GM23338 (cell line): ENCODE measurements at regions not wholly inside any gene's neighbourhood (a gene's known extent, or its start where the extent isn't known, plus 50 kb on each side); places are given as distances from the start of the nearest gene placed in this dataset.

Experiments
- ATAC-seq: fragments of 200-7000 bp; cut with Tn5 transposase; 3 replicates; pipeline ENCODE4 v1.9.1; 2020
- DNase-seq: peaks from one replicate; pipeline ENCODE4 v3.0.0-alpha.2; 2015; ENCODE audit warnings: low spot score
- H2AFZ ChIP-seq: fragments of 200-600 bp; sonication (generic); 2 replicates; pipeline ENCODE4 v1.8.0; 2016; ENCODE audit warnings: antibody characterized with exemption, mild to moderate bottlenecking, moderate library complexity
- H3F3A ChIP-seq: fragments of 200-600 bp; sonication (generic); replicated peaks from 2 replicates; pipeline ENCODE4 v1.8.0; 2017; ENCODE audit warnings: antibody characterized with exemption, mixed run types, low read depth
- H3K27ac ChIP-seq: fragments of 200-600 bp; sonication (generic); 2 replicates; pipeline ENCODE4 v1.6.1; 2016; ENCODE audit warnings: low read depth
- H3K27me3 ChIP-seq: fragments of 200-600 bp; sonication (generic); 2 replicates; pipeline ENCODE4 v1.8.0; 2016; ENCODE audit warnings: mild to moderate bottlenecking, mixed run types, moderate library complexity; ENCODE audit not compliant: insufficient read depth
- H3K36me3 ChIP-seq: fragments of 200-600 bp; sonication (generic); 2 replicates; pipeline ENCODE4 v1.8.0; 2016; ENCODE audit warnings: mild to moderate bottlenecking; ENCODE audit not compliant: insufficient read depth
- H3K4me1 ChIP-seq: fragments of 200-600 bp; sonication (generic); 2 replicates; pipeline ENCODE4 v1.8.0; 2016; ENCODE audit warnings: mild to moderate bottlenecking, moderate library complexity; ENCODE audit not compliant: insufficient read depth
- H3K4me2 ChIP-seq: fragments of 200-600 bp; sonication (generic); 2 replicates; pipeline ENCODE4 v1.7.1; 2017; ENCODE audit warnings: mixed run types
- H3K4me3 ChIP-seq: fragments of 200-600 bp; sonication (generic); 2 replicates; pipeline ENCODE4 v1.6.1; 2016; ENCODE audit warnings: mixed run types
- H3K79me2 ChIP-seq: fragments of 200-600 bp; sonication (generic); replicated peaks from 2 replicates; pipeline ENCODE4 v1.8.0; 2017; ENCODE audit warnings: mild to moderate bottlenecking; ENCODE audit not compliant: insufficient read depth
- H3K9me2 ChIP-seq: fragments of 200-600 bp; sonication (generic); 2 replicates; pipeline ENCODE4 v1.8.0; 2017; ENCODE audit not compliant: insufficient read depth
- H4K20me1 ChIP-seq: fragments of 200-600 bp; sonication (generic); replicated peaks from 2 replicates; pipeline ENCODE4 v1.8.0; 2017; ENCODE audit warnings: mild to moderate bottlenecking; ENCODE audit not compliant: insufficient read depth
- H3K27ac Mint-ChIP-seq: 2 replicates; pipeline ENCODE4 v1.8.0; 2020; ENCODE audit warnings: inconsistent platforms, mild to moderate bottlenecking, moderate library complexity, mixed read lengths
- H3K27me3 Mint-ChIP-seq: 3 replicates; pipeline ENCODE4 v1.8.0; 2022; ENCODE audit warnings: low read depth, mild to moderate bottlenecking, moderate library complexity, mixed read lengths, inconsistent platforms; ENCODE audit not compliant: insufficient read depth, poor library complexity
- H3K36me3 Mint-ChIP-seq: 3 replicates; pipeline ENCODE4 v1.8.0; 2021; ENCODE audit warnings: low read depth, mild to moderate bottlenecking, inconsistent platforms, moderate library complexity, mixed read lengths
- H3K4me1 Mint-ChIP-seq: 3 replicates; pipeline ENCODE4 v1.8.0; 2020; ENCODE audit warnings: mild to moderate bottlenecking, inconsistent platforms, mixed read lengths
- H3K4me3 Mint-ChIP-seq: 3 replicates; pipeline ENCODE4 v1.8.0; 2021; ENCODE audit warnings: moderate library complexity, mild to moderate bottlenecking, inconsistent platforms, mixed read lengths
- H3K9me3 Mint-ChIP-seq: 3 replicates; pipeline ENCODE4 v1.8.0; 2020; ENCODE audit warnings: moderate library complexity, mild to moderate bottlenecking, inconsistent platforms, mixed read lengths
- CREB1 ChIP-seq: fragments of 250-450 bp; sonication (Bioruptor Pico); IDR thresholded peaks from 2 replicates; pipeline ENCODE4 v1.5.0; 2020; ENCODE audit warnings: low read depth, mild to moderate bottlenecking, moderate library complexity
- EZH2 ChIP-seq: fragments of 200-600 bp; sonication (generic); IDR thresholded peaks from one replicate; pipeline ENCODE4 v1.8.0; 2017; ENCODE audit warnings: antibody characterized with exemption, mild to moderate bottlenecking, low read depth; ENCODE audit not compliant: unreplicated experiment
- EZH2phosphoT487 ChIP-seq: fragments of 200-600 bp; sonication (generic); IDR thresholded peaks from one replicate; pipeline ENCODE4 v1.8.1; 2018; ENCODE audit warnings: antibody characterized with exemption; ENCODE audit not compliant: unreplicated experiment
- JUNB ChIP-seq: IDR thresholded peaks from one replicate; pipeline ENCODE4 v1.6.1; 2016; ENCODE audit warnings: antibody characterized with exemption; ENCODE audit not compliant: unreplicated experiment
- NANOG ChIP-seq: IDR thresholded peaks from 2 replicates; pipeline ENCODE4 v1.6.1; 2016; ENCODE audit warnings: antibody characterized with exemption, borderline replicate concordance
- POLR2AphosphoS5 ChIP-seq: IDR thresholded peaks from 2 replicates; pipeline ENCODE4 v1.6.1; 2016; ENCODE audit warnings: antibody characterized with exemption, low read depth
- STAT1 ChIP-seq: IDR thresholded peaks from one replicate; pipeline ENCODE4 v1.6.1; 2016; ENCODE audit warnings: antibody characterized with exemption; ENCODE audit not compliant: unreplicated experiment
- ZNF114 ChIP-seq: fragments of 250-450 bp; sonication (Bioruptor Pico); IDR thresholded peaks from 2 replicates; pipeline ENCODE4 v1.5.0; 2020; ENCODE audit warnings: mild to moderate bottlenecking, moderate library complexity
- ZNF331 ChIP-seq: fragments of 250-450 bp; sonication (Bioruptor Pico); IDR thresholded peaks from 2 replicates; pipeline ENCODE4 v1.5.0; 2020; ENCODE audit warnings: low read depth, mild to moderate bottlenecking, moderate library complexity
- TF ChIP-seq, protein P1 (sequence below): IDR thresholded peaks from 2 replicates; pipeline ENCODE4 v1.6.1; 2016; ENCODE audit warnings: antibody characterized with exemption
- TF ChIP-seq, protein P2 (sequence below): fragments of 250-450 bp; sonication (Bioruptor Pico); IDR thresholded peaks from 2 replicates; pipeline ENCODE4 v1.5.0; 2020; ENCODE audit warnings: mild to moderate bottlenecking, moderate library complexity
- TF ChIP-seq, protein P3 (sequence below): IDR thresholded peaks from one replicate; pipeline ENCODE4 v1.6.1; 2018; ENCODE audit warnings: antibody characterized with exemption; ENCODE audit not compliant: unreplicated experiment

DNA sequence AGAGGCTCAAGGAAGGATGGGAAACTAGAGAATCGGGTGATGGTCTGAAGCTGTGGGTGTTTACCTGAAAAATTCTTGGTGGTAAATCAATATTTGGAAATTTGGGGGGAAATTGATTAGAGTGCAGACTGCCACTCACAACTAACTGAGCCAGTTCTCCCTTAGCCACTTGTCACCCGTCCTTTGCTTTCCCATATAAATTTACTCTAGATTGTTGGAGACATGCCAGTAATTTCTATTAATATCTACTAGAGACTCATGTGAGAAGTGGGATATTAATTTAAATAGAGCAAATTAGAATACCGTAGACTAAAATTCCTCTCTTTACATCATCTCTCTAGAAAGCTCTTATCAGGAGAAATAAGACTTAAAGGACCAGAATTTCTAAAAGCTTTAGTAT lies 471.3 kb upstream of the DAB2 start:
- no peak overlapping the region for H3K27ac ChIP-seq
- DNase-seq, result no peak
- H2AFZ ChIP-seq, result no peak overlapping the region
- H3K27me3 Mint-ChIP-seq, result no peaks in the 10 kb centered on the region
- no peak overlapping the region; the same call in 1 of the 2 replicates for H3K27ac Mint-ChIP-seq
- TF ChIP-seq EZH2phosphoT487, result no peak
- TF ChIP-seq JUNB, result no peak
- no peak for TF ChIP-seq POLR2AphosphoS5
- no peak for TF ChIP-seq NANOG
- no peak for TF ChIP-seq STAT1
- TF ChIP-seq, protein P1, sequence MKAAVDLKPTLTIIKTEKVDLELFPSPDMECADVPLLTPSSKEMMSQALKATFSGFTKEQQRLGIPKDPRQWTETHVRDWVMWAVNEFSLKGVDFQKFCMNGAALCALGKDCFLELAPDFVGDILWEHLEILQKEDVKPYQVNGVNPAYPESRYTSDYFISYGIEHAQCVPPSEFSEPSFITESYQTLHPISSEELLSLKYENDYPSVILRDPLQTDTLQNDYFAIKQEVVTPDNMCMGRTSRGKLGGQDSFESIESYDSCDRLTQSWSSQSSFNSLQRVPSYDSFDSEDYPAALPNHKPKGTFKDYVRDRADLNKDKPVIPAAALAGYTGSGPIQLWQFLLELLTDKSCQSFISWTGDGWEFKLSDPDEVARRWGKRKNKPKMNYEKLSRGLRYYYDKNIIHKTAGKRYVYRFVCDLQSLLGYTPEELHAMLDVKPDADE, result no peak
- no peak for ATAC-seq
- H3K36me3 Mint-ChIP-seq, result no peaks in the 10 kb centered on the region
- H3K9me2 ChIP-seq, result 0 out of 2 replicates have a peak, but pooled peaks cover 6% of the 10 kb centered on the region
- no peak overlapping the region for H3K4me3 ChIP-seq
- H3K79me2 ChIP-seq, result no peaks in the 10 kb centered on the region
- no peaks in the 10 kb centered on the region for H4K20me1 ChIP-seq
- no peaks in the 10 kb centered on the region; the same call in 2 of the 3 replicates for H3K9me3 Mint-ChIP-seq
- no peaks in the 10 kb centered on the region for H3F3A ChIP-seq
- H3K4me1 Mint-ChIP-seq, result peaks cover 3% of the 10 kb centered on the region; the same call in 2 of the 3 replicates
- H3K4me2 ChIP-seq, result no peak overlapping the region
- no peaks in the 10 kb centered on the region for H3K36me3 ChIP-seq
- no peaks in the 10 kb centered on the region for H3K27me3 ChIP-seq
- H3K4me3 Mint-ChIP-seq, result no peak overlapping the region
- no peaks in the 10 kb centered on the region for H3K4me1 ChIP-seq

DNA sequence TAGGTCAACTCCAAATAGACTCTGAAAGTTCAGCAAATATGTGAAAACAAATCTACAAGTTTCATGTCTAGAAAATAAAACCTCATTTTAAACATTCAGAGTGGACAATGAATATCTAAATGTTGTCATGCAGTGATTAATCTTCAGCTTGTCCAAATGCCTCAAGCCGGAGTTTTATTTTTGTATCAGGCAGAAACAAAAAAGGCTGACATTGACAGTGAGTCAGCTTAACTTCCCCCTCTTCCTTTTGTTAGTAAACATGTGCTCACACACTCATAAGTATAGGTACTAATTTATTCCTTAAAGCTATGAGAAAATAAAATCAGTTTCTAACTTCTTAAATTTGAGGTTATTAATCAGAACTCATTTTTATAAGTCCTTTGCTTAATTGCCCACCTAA lies 467.9 kb upstream of the DAB2 start:
- H3K9me2 ChIP-seq, result no peaks in the 10 kb centered on the region
- H3K27me3 Mint-ChIP-seq, result no peaks in the 10 kb centered on the region
- no peak overlapping the region for H3K27ac ChIP-seq
- no peaks in the 10 kb centered on the region for H3K36me3 ChIP-seq
- H4K20me1 ChIP-seq, result no peaks in the 10 kb centered on the region
- no peak for DNase-seq
- no peaks in the 10 kb centered on the region for H3K36me3 Mint-ChIP-seq
- H3K9me3 Mint-ChIP-seq, result no peaks in the 10 kb centered on the region; the same call in 2 of the 3 replicates
- H3K4me3 ChIP-seq, result no peak overlapping the region
- H3K4me2 ChIP-seq, result no peak overlapping the region
- H3K4me1 Mint-ChIP-seq, result no peaks in the 10 kb centered on the region
- H3K27ac Mint-ChIP-seq, result peak overlapping the region; percentile 65; the same call in 1 of the 2 replicates
- H3K79me2 ChIP-seq, result no peaks in the 10 kb centered on the region
- H3K27me3 ChIP-seq, result no peaks in the 10 kb centered on the region
- no peak overlapping the region; the same call in 1 of the 2 replicates for H2AFZ ChIP-seq
- H3F3A ChIP-seq, result no peaks in the 10 kb centered on the region
- H3K4me1 ChIP-seq, result no peaks in the 10 kb centered on the region
- H3K4me3 Mint-ChIP-seq, result no peak overlapping the region
- ATAC-seq, result no peak
- TF ChIP-seq NANOG (no peak), STAT1 (no peak), JUNB (no peak), CREB1 (CRISPR knock-in tag) (no peak), ZNF114 (CRISPR knock-in tag) (no peak), POLR2AphosphoS5 (no peak), EZH2 (no peak), ZNF331 (no peak), EZH2phosphoT487 (no peak)
- TF ChIP-seq, protein P2, sequence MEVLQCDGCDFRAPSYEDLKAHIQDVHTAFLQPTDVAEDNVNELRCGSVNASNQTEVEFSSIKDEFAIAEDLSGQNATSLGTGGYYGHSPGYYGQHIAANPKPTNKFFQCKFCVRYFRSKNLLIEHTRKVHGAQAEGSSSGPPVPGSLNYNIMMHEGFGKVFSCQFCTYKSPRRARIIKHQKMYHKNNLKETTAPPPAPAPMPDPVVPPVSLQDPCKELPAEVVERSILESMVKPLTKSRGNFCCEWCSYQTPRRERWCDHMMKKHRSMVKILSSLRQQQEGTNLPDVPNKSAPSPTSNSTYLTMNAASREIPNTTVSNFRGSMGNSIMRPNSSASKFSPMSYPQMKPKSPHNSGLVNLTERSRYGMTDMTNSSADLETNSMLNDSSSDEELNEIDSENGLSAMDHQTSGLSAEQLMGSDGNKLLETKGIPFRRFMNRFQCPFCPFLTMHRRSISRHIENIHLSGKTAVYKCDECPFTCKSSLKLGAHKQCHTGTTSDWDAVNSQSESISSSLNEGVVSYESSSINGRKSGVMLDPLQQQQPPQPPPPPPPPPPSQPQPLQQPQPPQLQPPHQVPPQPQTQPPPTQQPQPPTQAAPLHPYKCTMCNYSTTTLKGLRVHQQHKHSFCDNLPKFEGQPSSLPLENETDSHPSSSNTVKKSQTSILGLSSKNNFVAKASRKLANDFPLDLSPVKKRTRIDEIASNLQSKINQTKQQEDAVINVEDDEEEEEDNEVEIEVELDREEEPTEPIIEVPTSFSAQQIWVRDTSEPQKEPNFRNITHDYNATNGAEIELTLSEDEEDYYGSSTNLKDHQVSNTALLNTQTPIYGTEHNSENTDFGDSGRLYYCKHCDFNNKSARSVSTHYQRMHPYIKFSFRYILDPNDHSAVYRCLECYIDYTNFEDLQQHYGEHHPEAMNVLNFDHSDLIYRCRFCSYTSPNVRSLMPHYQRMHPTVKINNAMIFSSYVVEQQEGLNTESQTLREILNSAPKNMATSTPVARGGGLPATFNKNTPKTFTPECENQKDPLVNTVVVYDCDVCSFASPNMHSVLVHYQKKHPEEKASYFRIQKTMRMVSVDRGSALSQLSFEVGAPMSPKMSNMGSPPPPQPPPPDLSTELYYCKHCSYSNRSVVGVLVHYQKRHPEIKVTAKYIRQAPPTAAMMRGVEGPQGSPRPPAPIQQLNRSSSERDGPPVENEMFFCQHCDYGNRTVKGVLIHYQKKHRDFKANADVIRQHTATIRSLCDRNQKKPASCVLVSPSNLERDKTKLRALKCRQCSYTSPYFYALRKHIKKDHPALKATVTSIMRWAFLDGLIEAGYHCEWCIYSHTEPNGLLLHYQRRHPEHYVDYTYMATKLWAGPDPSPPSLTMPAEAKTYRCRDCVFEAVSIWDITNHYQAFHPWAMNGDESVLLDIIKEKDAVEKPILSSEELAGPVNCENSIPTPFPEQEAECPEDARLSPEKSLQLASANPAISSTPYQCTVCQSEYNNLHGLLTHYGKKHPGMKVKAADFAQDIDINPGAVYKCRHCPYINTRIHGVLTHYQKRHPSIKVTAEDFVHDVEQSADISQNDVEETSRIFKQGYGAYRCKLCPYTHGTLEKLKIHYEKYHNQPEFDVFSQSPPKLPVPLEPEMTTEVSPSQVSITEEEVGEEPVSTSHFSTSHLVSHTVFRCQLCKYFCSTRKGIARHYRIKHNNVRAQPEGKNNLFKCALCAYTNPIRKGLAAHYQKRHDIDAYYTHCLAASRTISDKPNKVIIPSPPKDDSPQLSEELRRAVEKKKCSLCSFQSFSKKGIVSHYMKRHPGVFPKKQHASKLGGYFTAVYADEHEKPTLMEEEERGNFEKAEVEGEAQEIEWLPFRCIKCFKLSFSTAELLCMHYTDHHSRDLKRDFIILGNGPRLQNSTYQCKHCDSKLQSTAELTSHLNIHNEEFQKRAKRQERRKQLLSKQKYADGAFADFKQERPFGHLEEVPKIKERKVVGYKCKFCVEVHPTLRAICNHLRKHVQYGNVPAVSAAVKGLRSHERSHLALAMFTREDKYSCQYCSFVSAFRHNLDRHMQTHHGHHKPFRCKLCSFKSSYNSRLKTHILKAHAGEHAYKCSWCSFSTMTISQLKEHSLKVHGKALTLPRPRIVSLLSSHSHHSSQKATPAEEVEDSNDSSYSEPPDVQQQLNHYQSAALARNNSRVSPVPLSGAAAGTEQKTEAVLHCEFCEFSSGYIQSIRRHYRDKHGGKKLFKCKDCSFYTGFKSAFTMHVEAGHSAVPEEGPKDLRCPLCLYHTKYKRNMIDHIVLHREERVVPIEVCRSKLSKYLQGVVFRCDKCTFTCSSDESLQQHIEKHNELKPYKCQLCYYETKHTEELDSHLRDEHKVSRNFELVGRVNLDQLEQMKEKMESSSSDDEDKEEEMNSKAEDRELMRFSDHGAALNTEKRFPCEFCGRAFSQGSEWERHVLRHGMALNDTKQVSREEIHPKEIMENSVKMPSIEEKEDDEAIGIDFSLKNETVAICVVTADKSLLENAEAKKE (CRISPR knock-in tag), result no peak
- TF ChIP-seq, protein P3, sequence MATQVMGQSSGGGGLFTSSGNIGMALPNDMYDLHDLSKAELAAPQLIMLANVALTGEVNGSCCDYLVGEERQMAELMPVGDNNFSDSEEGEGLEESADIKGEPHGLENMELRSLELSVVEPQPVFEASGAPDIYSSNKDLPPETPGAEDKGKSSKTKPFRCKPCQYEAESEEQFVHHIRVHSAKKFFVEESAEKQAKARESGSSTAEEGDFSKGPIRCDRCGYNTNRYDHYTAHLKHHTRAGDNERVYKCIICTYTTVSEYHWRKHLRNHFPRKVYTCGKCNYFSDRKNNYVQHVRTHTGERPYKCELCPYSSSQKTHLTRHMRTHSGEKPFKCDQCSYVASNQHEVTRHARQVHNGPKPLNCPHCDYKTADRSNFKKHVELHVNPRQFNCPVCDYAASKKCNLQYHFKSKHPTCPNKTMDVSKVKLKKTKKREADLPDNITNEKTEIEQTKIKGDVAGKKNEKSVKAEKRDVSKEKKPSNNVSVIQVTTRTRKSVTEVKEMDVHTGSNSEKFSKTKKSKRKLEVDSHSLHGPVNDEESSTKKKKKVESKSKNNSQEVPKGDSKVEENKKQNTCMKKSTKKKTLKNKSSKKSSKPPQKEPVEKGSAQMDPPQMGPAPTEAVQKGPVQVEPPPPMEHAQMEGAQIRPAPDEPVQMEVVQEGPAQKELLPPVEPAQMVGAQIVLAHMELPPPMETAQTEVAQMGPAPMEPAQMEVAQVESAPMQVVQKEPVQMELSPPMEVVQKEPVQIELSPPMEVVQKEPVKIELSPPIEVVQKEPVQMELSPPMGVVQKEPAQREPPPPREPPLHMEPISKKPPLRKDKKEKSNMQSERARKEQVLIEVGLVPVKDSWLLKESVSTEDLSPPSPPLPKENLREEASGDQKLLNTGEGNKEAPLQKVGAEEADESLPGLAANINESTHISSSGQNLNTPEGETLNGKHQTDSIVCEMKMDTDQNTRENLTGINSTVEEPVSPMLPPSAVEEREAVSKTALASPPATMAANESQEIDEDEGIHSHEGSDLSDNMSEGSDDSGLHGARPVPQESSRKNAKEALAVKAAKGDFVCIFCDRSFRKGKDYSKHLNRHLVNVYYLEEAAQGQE, result no peak
